H1 (cell line): ENCODE measurements at regions not wholly inside any gene's neighbourhood (a gene's known extent, or its start where the extent isn't known, plus 50 kb on each side); places are given as distances from the start of the nearest gene placed in this dataset.

Experiments
- CTCF ChIA-PET: fragments of 300-600 bp; sonication (Branson Sonifier 250); formaldehyde crosslinking; loops from one replicate; lab custom pipeline; 2021; ENCODE audit not compliant: partially characterized antibody; lab: Charles Lee
- POLR2A ChIA-PET: fragments of 300-600 bp; sonication (Branson Sonifier 250); formaldehyde crosslinking; loops from one replicate; lab custom pipeline; 2021; ENCODE audit warnings: inconsistent platforms; ENCODE audit not compliant: partially characterized antibody; lab: Charles Lee
- DNase-seq, 2 experiments: peaks; one replicate each; pipeline versions ENCODE4 v3.0.0 to v3.0.0-alpha.2; 2010 to 2022; ENCODE audit warnings: low spot score in 2 of 2, low read depth in 1 of 2, mixed read lengths in 1 of 2
- FAIRE-seq: peaks from 2 replicates; lab custom pipeline; 2011; peaks lifted over from hg19 to GRCh38; lab: Jason Lieb, UNC
- H2AFZ ChIP-seq: 2 replicates; pipeline ENCODE4 v1.8.1; 2012; ENCODE audit warnings: low read length, inconsistent platforms
- H2AK5ac ChIP-seq: 2 replicates; pipeline ENCODE4 v1.6.1; 2013; ENCODE audit warnings: low read depth, low read length
- H2BK120ac ChIP-seq: replicated peaks from 2 replicates; pipeline ENCODE3; 2013; ENCODE audit warnings: low read depth, low read length, inconsistent platforms
- H2BK12ac ChIP-seq: 2 replicates; pipeline ENCODE4 v1.6.1; 2013; ENCODE audit warnings: low read depth, low read length
- H2BK15ac ChIP-seq: 2 replicates; pipeline ENCODE4 v1.6.1; 2013; ENCODE audit warnings: low read length
- H2BK20ac ChIP-seq: 2 replicates; pipeline ENCODE4 v1.6.1; 2013; ENCODE audit warnings: low read length
- H2BK5ac ChIP-seq: 2 replicates; pipeline ENCODE4 v1.6.1; 2013; ENCODE audit warnings: low read depth, low read length
- H3K14ac ChIP-seq: 2 replicates; pipeline ENCODE4 v1.6.1; 2013; ENCODE audit warnings: inconsistent platforms; ENCODE audit not compliant: insufficient read length
- H3K18ac ChIP-seq: 2 replicates; pipeline ENCODE4 v1.6.1; 2013; ENCODE audit warnings: low read length; ENCODE audit errors: extremely low read depth
- H3K23ac ChIP-seq: 2 replicates; pipeline ENCODE4 v1.6.1; 2013; ENCODE audit warnings: inconsistent platforms; ENCODE audit not compliant: insufficient read length
- H3K23me2 ChIP-seq: 2 replicates; pipeline ENCODE4 v1.6.1; 2013; ENCODE audit warnings: low read depth, low read length
- H3K27ac ChIP-seq: 2 replicates; pipeline ENCODE4 v1.6.1; 2011; ENCODE audit warnings: low read depth, low read length, inconsistent platforms
- H3K27me3 ChIP-seq, 4 experiments: replicated peaks in 1 of 4; 1 replicate in 1 of 4; 2 replicates in 3 of 4; pipeline versions ENCODE4 v1.6.1 to v1.8.1; 2011 to 2013; ENCODE audit warnings: low read length in 3 of 4, mild to moderate bottlenecking in 3 of 4, inconsistent platforms in 2 of 4, mixed read lengths in 2 of 4, moderate library complexity in 1 of 4; ENCODE audit not compliant: control insufficient read depth in 3 of 4, insufficient read depth in 3 of 4; ENCODE audit errors: extremely low read depth in 1 of 4
- H3K36me3 ChIP-seq, 4 experiments: 2 replicates each; pipeline versions ENCODE4 v1.6.1 to v1.8.1; 2011 to 2013; ENCODE audit warnings: mild to moderate bottlenecking in 4 of 4, low read length in 3 of 4, moderate library complexity in 2 of 4, control low read depth in 1 of 4, inconsistent platforms in 1 of 4; ENCODE audit not compliant: insufficient read depth in 4 of 4, control insufficient read depth in 2 of 4
- H3K4ac ChIP-seq: replicated peaks from 2 replicates; pipeline ENCODE3; 2013; ENCODE audit warnings: low read length, low read depth, mixed read lengths, inconsistent platforms; ENCODE audit not compliant: insufficient read length
- H3K4me1 ChIP-seq, 4 experiments: replicated peaks in 1 of 4; 1 replicate in 1 of 4; 2 replicates in 3 of 4; pipeline versions ENCODE4 v1.6.1 to v1.8.1; 2011 to 2013; ENCODE audit warnings: low read length in 3 of 4, inconsistent platforms in 2 of 4, mixed read lengths in 1 of 4; ENCODE audit not compliant: insufficient read depth in 4 of 4, control insufficient read depth in 3 of 4
- H3K4me2 ChIP-seq, 2 experiments: 2 replicates each; pipeline versions ENCODE4 v1.6.1 to v1.8.1; 2011 to 2013; ENCODE audit warnings: low read depth in 2 of 2, low read length in 2 of 2, control low read depth in 1 of 2, inconsistent platforms in 1 of 2, mild to moderate bottlenecking in 1 of 2; ENCODE audit not compliant: insufficient read depth in 1 of 2
- H3K4me3 ChIP-seq, 4 experiments: fragments of 200-600, 300-600 bp in 1 of 4; sonication (generic), shearing (Covaris generic), sonication (Bioruptor Twin) in 1 of 4; 2 replicates each; pipeline versions ENCODE4 v1.5.1 to v1.8.1; 2011 to 2016; ENCODE audit warnings: low read length in 4 of 4, low read depth in 3 of 4, control low read depth in 2 of 4, inconsistent platforms in 2 of 4, mild to moderate bottlenecking in 2 of 4, mixed read lengths in 1 of 4, moderate library complexity in 1 of 4; ENCODE audit not compliant: insufficient read depth in 2 of 4; ENCODE audit errors: extremely low read depth in 1 of 4
- H3K56ac ChIP-seq: replicated peaks from 2 replicates; pipeline ENCODE3; 2013; ENCODE audit warnings: low read depth, mild to moderate bottlenecking, mixed read lengths, low read length, inconsistent platforms; ENCODE audit not compliant: insufficient read length
- H3K79me1 ChIP-seq: 2 replicates; pipeline ENCODE4 v1.6.1; 2013; ENCODE audit warnings: low read depth, low read length, control low read depth
- H3K79me2 ChIP-seq, 2 experiments: 2 replicates each; pipeline versions ENCODE4 v1.6.1 to v1.8.1; 2012 to 2013; ENCODE audit warnings: low read length in 2 of 2, mild to moderate bottlenecking in 2 of 2, inconsistent platforms in 1 of 2; ENCODE audit not compliant: insufficient read depth in 2 of 2, control insufficient read depth in 1 of 2
- H3K9ac ChIP-seq, 4 experiments: replicated peaks in 1 of 4; 1 replicate in 1 of 4; 2 replicates in 3 of 4; pipeline versions ENCODE4 v1.6.1 to v1.8.1; 2011 to 2013; ENCODE audit warnings: low read depth in 3 of 4, low read length in 3 of 4, control low read depth in 2 of 4, mild to moderate bottlenecking in 2 of 4, moderate library complexity in 2 of 4, inconsistent platforms in 1 of 4; ENCODE audit errors: extremely low read depth in 1 of 4
- H3K9me3 ChIP-seq, 2 experiments: 2 replicates each; pipeline versions ENCODE4 v1.6.1 to v1.8.1; 2012 to 2013; ENCODE audit warnings: mild to moderate bottlenecking in 2 of 2, moderate library complexity in 2 of 2, control low read depth in 1 of 2, inconsistent platforms in 1 of 2, low read depth in 1 of 2, low read length in 1 of 2, mixed read lengths in 1 of 2; ENCODE audit not compliant: insufficient read depth in 2 of 2
- H4K20me1 ChIP-seq, 2 experiments: replicated peaks in 1 of 2; 2 replicates each; pipeline versions ENCODE3 to v1.8.1; 2011 to 2013; ENCODE audit warnings: inconsistent platforms in 2 of 2, low read length in 2 of 2, mild to moderate bottlenecking in 1 of 2; ENCODE audit not compliant: insufficient read depth in 2 of 2, control insufficient read depth in 1 of 2
- H4K5ac ChIP-seq: 2 replicates; pipeline ENCODE4 v1.6.1; 2013; ENCODE audit warnings: low read length, low read depth, mixed read lengths, inconsistent platforms; ENCODE audit not compliant: insufficient read length
- H4K8ac ChIP-seq: 2 replicates; pipeline ENCODE4 v1.8.0; 2013; ENCODE audit warnings: mild to moderate bottlenecking, moderate library complexity, low read length, inconsistent platforms; ENCODE audit not compliant: insufficient read depth; ENCODE audit errors: extremely low read depth
- H4K91ac ChIP-seq: replicated peaks from 2 replicates; pipeline ENCODE3; 2013; ENCODE audit warnings: low read length, mixed read lengths, inconsistent platforms; ENCODE audit not compliant: insufficient read length
- ATF3 ChIP-seq: IDR thresholded peaks from 2 replicates; pipeline ENCODE4 v1.6.1; 2011; ENCODE audit warnings: low read depth, mild to moderate bottlenecking, low read length; ENCODE audit not compliant: insufficient read depth
- BACH1 ChIP-seq: IDR thresholded peaks from 2 replicates; pipeline ENCODE4 v1.6.1; 2012; ENCODE audit warnings: low read length, improper control_type of control experiment
- FOSL1 ChIP-seq: IDR thresholded peaks from 2 replicates; pipeline ENCODE4 v1.6.1; 2011; ENCODE audit warnings: mild to moderate bottlenecking, low read depth, low read length, moderate library complexity; ENCODE audit not compliant: insufficient read depth
- GABPA ChIP-seq: IDR thresholded peaks from 2 replicates; pipeline ENCODE4 v1.6.1; 2011; ENCODE audit warnings: mild to moderate bottlenecking, low read length, moderate library complexity, borderline replicate concordance; ENCODE audit not compliant: insufficient read depth
- MAX ChIP-seq: IDR thresholded peaks from 2 replicates; pipeline ENCODE4 v1.6.1; 2012; ENCODE audit warnings: inconsistent platforms
- SIX5 ChIP-seq: IDR thresholded peaks from 2 replicates; pipeline ENCODE4 v1.6.1; 2011; ENCODE audit warnings: mild to moderate bottlenecking, low read depth, low read length
- SP4 ChIP-seq: IDR thresholded peaks from 2 replicates; pipeline ENCODE4 v1.6.1; 2012; ENCODE audit warnings: low read length, inconsistent platforms
- SRF ChIP-seq: IDR thresholded peaks from 2 replicates; pipeline ENCODE4 v1.6.1; 2011; ENCODE audit warnings: mild to moderate bottlenecking, low read depth, low read length, moderate library complexity
- TAF1 ChIP-seq: IDR thresholded peaks from 2 replicates; pipeline ENCODE4 v1.6.1; 2011; ENCODE audit warnings: mild to moderate bottlenecking, low read depth, low read length
- USF2 ChIP-seq: IDR thresholded peaks from 2 replicates; pipeline ENCODE4 v1.6.1; 2011; ENCODE audit warnings: low read length, improper control_type of control experiment
- WGBS, 2 experiments: shearing (Covaris generic) in 1 of 2; methylation state at CpG; one replicate each; pipeline versions ENCODE4 v1.1.6 to v1.1.7; 2013 to 2015; ENCODE audit warnings: low lambda C conversion rate in 2 of 2, mixed read lengths in 2 of 2, inconsistent platforms in 1 of 2, low coverage in 1 of 2, missing lambda C conversion rate in 1 of 2; ENCODE audit not compliant: insufficient replicate concordance in 2 of 2, insufficient coverage in 1 of 2, insufficient read length in 1 of 2; ENCODE audit errors: extremely low coverage in 1 of 2, missing lambda C conversion rate in 1 of 2; 5-methylcytosine and 5-hydroxymethylcytosine counted together

- Histone ChIP-seq H3K4ac (no peak overlapping the region), H4K8ac (no peak overlapping the region), H4K5ac (no peak overlapping the region), H2BK15ac (no peak overlapping the region), H3K27ac (no peak overlapping the region), H3K4me1 (no peaks in the 10 kb centered on the region), H3K4me2 (no peak overlapping the region), H3K23me2 (no peaks in the 10 kb centered on the region), H3K18ac (no peak overlapping the region), H3K27me3 (no peaks in the 10 kb centered on the region), H3K14ac (no peak overlapping the region), H3K4me3 (no peak overlapping the region), H3K56ac (no peak overlapping the region), H4K91ac (no peak overlapping the region), H3K36me3 (no peaks in the 10 kb centered on the region), H2BK120ac (no peak overlapping the region), H3K79me1 (no peaks in the 10 kb centered on the region), H2AFZ (peak overlapping the region; percentile 44; the same call in 1 of the 2 replicates), H4K20me1 (no peaks in the 10 kb centered on the region), H2BK20ac (no peak overlapping the region), H2BK12ac (no peak overlapping the region), H3K9me3 (no peaks in the 10 kb centered on the region), H3K79me2 (no peaks in the 10 kb centered on the region), H2BK5ac (no peak overlapping the region), H3K23ac (no peak overlapping the region), H2AK5ac (no peak overlapping the region), H3K9ac (no peak overlapping the region)
- ChIA-PET POLR2A (no interaction called here), CTCF (no interaction called here)
- 88% methylated on average over 5 of the region's 5 CpGs; no CpG with 5 or more reads in 1 of the 2 experiments for WGBS, 2 experiments
- DNase-seq (no peak), FAIRE-seq (no peak)
- TF ChIP-seq FOSL1 (no peak), GABPA (no peak), SP4 (no peak), MAX (no peak), ATF3 (no peak), USF2 (no peak), SRF (no peak), SIX5 (no peak), BACH1 (no peak), TAF1 (no peak)
Measured at GRCh38 chr5:165000479-165001190, 1495.2 kb downstream of the MAT2B start.
